Hepatocyte (in vitro differentiated cells): ENCODE measurements at regions not wholly inside any gene's neighbourhood (a gene's known extent, or its start where the extent isn't known, plus 50 kb on each side); places are given as distances from the start of the nearest gene placed in this dataset.

Experiments
- CTCF ChIP-seq: fragments of 200-600 bp; sonication (generic); IDR thresholded peaks from 2 replicates; pipeline ENCODE4 v1.5.1; 2016; ENCODE audit warnings: antibody characterized with exemption, mild to moderate bottlenecking; ENCODE audit not compliant: poor library complexity
- EZH2phosphoT487 ChIP-seq: fragments of 200-600 bp; sonication (generic); IDR thresholded peaks from one replicate; pipeline ENCODE4 v1.6.1; 2018; ENCODE audit warnings: antibody characterized with exemption, mild to moderate bottlenecking, low read depth, moderate library complexity; ENCODE audit not compliant: unreplicated experiment, severe bottlenecking

GRCh38 chr7:85802211-85802610 lies 615.4 kb upstream of the SEMA3D start:
- TF ChIP-seq CTCF (no peak), EZH2phosphoT487 (no peak)
